ENCODE measurements at regions not wholly inside any gene's neighbourhood (a gene's known extent, or its start where the extent isn't known, plus 50 kb on each side); places are given as distances from the start of the nearest gene placed in this dataset.
"Not testable (repeated sequence)": the region's sequence is repeated elsewhere in the genome, so short reads cannot be mapped to it uniquely, and the experiment has no call there.

- no peak for DNase-seq
These were observed 157.3 kb upstream of the LDB2 start for GRCh38 chr4:17055788-17056187.

- no peak for DNase-seq
These were observed 147.4 kb upstream of the LDB2 start for GRCh38 chr4:17045866-17046265.

- no peak for DNase-seq
These were observed 140.2 kb upstream of the LDB2 start for GRCh38 chr4:17038510-17039176.

GRCh38 chr4:17033768-17034181 lies 135.3 kb upstream of the LDB2 start:
- no peak for DNase-seq

GRCh38 chr4:17033025-17033767 lies 134.8 kb upstream of the LDB2 start:
- no peak for DNase-seq

GRCh38 chr4:17030543-17030942 lies 132.1 kb upstream of the LDB2 start:
- DNase-seq: no peak

GRCh38 chr4:17029964-17030363 lies 131.5 kb upstream of the LDB2 start:
- no peak for DNase-seq

GRCh38 chr4:17029432-17029831 lies 131.0 kb upstream of the LDB2 start:
- DNase-seq: no peak

- no peak for DNase-seq
These were observed 129.1 kb upstream of the LDB2 start for GRCh38 chr4:17027495-17027894.

- DNase-seq: no peak
These were observed 126.0 kb upstream of the LDB2 start for GRCh38 chr4:17024425-17024824.

GRCh38 chr4:17020901-17021300 lies 122.5 kb upstream of the LDB2 start:
- DNase-seq: no peak

GRCh38 chr4:17020451-17020850 lies 122.0 kb upstream of the LDB2 start:
- DNase-seq: no peak

- DNase-seq: not testable (repeated sequence)
These were observed 120.2 kb upstream of the LDB2 start for GRCh38 chr4:17018621-17019020.

- DNase-seq: no peak
These were observed 119.6 kb upstream of the LDB2 start for GRCh38 chr4:17018013-17018412.

- DNase-seq: no peak
These were observed 115.0 kb upstream of the LDB2 start for GRCh38 chr4:17013382-17014006.

GRCh38 chr4:17012451-17012850 lies 114.0 kb upstream of the LDB2 start:
- no peak for DNase-seq

- DNase-seq: no peak
These were observed 112.1 kb upstream of the LDB2 start for GRCh38 chr4:17010426-17011087.

- no peak for DNase-seq
These were observed 111.5 kb upstream of the LDB2 start for GRCh38 chr4:17009871-17010367.

GRCh38 chr4:17008834-17009345 lies 110.4 kb upstream of the LDB2 start:
- no peak for DNase-seq

GRCh38 chr4:17003606-17004392 lies 105.4 kb upstream of the LDB2 start:
- not testable (repeated sequence) for DNase-seq

- no peak for DNase-seq
These were observed 97.0 kb upstream of the LDB2 start for GRCh38 chr4:16995451-16995850.
